ENCODE measurements at regions not wholly inside any gene's neighbourhood (a gene's known extent, or its start where the extent isn't known, plus 50 kb on each side); places are given as distances from the start of the nearest gene placed in this dataset.
A peak's percentile ranks its signal among the peaks of the same experiment; 100 is the strongest.

- no peak for DNase-seq
These were observed 87.0 kb upstream of the GALNT2 start for GRCh38 chr1:229980009-229980408.

GRCh38 chr1:229981736-229982135 lies 85.3 kb upstream of the GALNT2 start:
- DNase-seq, result no peak

- no peak for DNase-seq
These were observed 82.6 kb upstream of the GALNT2 start for GRCh38 chr1:229984310-229984991.

GRCh38 chr1:229984992-229985612 lies 81.9 kb upstream of the GALNT2 start:
- no peak for DNase-seq

- no peak for DNase-seq
These were observed 81.4 kb upstream of the GALNT2 start for GRCh38 chr1:229985613-229986010.

- no peak for DNase-seq
These were observed 80.2 kb upstream of the GALNT2 start for GRCh38 chr1:229986737-229987337.

- DNase-seq, result no peak
These were observed 79.1 kb upstream of the GALNT2 start for GRCh38 chr1:229987953-229988352.

GRCh38 chr1:229988534-229988933 lies 78.5 kb upstream of the GALNT2 start:
- no peak for DNase-seq

GRCh38 chr1:229989591-229990248 lies 77.3 kb upstream of the GALNT2 start:
- no peak for DNase-seq

- DNase-seq, result no peak
These were observed 76.7 kb upstream of the GALNT2 start for GRCh38 chr1:229990326-229990725.

GRCh38 chr1:229991104-229991513 lies 75.9 kb upstream of the GALNT2 start:
- DNase-seq, result peak; percentile 63

- no peak for DNase-seq
These were observed 75.2 kb upstream of the GALNT2 start for GRCh38 chr1:229991724-229992333.

- DNase-seq, result no peak
These were observed 74.0 kb upstream of the GALNT2 start for GRCh38 chr1:229993060-229993459.

- no peak for DNase-seq
These were observed 73.1 kb upstream of the GALNT2 start for GRCh38 chr1:229993894-229994293.

GRCh38 chr1:229999004-229999670 lies 67.9 kb upstream of the GALNT2 start:
- peak; percentile 20 for DNase-seq

- DNase-seq, result no peak
These were observed 66.4 kb upstream of the GALNT2 start for GRCh38 chr1:230000493-230001184.

- peak; percentile 25 for DNase-seq
These were observed 64.8 kb upstream of the GALNT2 start for GRCh38 chr1:230002164-230002803.

GRCh38 chr1:230003409-230003808 lies 63.6 kb upstream of the GALNT2 start:
- DNase-seq, result no peak

GRCh38 chr1:230005040-230005439 lies 62.0 kb upstream of the GALNT2 start:
- DNase-seq, result no peak

GRCh38 chr1:230008721-230009120 lies 58.3 kb upstream of the GALNT2 start:
- DNase-seq, result no peak

GRCh38 chr1:230009611-230010313 lies 57.3 kb upstream of the GALNT2 start:
- no peak for DNase-seq
